ENCODE measurements at regions not wholly inside any gene's neighbourhood (a gene's known extent, or its start where the extent isn't known, plus 50 kb on each side); places are given as distances from the start of the nearest gene placed in this dataset.

GRCh38 chr10:85262992-85263391 lies 934.6 kb downstream of the CCSER2 start:
- intact Hi-C loops (cut with DNase I) = no loop called here
- Histone ChIP-seq H3K4me3 (ENCODE audit: low read length in 3 of 3) (no peak overlapping the region), H3K36me3 (ENCODE audit: control insufficient read depth in 2 of 3, insufficient read depth in 3 of 3, low read length in 3 of 3) (no peaks in the 10 kb centered on the region), H3K27ac (ENCODE audit: low read depth in 2 of 2, low read length in 2 of 2) (no peak overlapping the region), H3K9ac (ENCODE audit: low read length in 3 of 3) (no peak overlapping the region), H3K9me3 (ENCODE audit: control insufficient read depth in 2 of 3, insufficient read depth in 1 of 3, low read length in 3 of 3) (no peaks in the 10 kb centered on the region), H3K4me1 (ENCODE audit: control insufficient read depth in 2 of 3, insufficient read depth in 2 of 3, low read depth in 1 of 3, low read length in 3 of 3) (no peaks in the 10 kb centered on the region), H3K27me3 (ENCODE audit: control insufficient read depth, insufficient read depth, low read length) (no peaks in the 10 kb centered on the region)
- DNase-seq (no peak), FAIRE-seq (no peak)
- TF ChIP-seq CTCF (IDR thresholded peaks at IDR 0.05; ENCODE audit: borderline replicate concordance, extremely low read depth, insufficient read depth) = no peak

DNA sequence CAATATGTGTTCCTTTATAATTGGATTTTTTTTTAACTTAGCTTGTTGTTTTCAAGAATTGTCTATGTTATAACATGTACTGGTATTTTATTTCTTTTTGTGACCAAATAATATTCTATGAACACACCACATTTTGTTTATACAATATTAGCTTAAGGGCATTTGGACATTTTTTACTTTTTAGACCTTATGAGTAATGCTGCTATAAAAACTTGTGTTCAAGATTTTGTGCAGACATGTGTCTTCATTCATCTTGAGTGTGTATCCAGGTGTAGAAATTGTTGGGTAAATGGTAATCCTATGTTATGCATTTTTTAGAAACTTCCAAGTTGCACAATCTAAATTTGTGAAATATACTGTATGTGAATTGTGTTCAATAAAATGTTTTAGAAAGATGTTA lies 936.7 kb downstream of the CCSER2 start:
- no peak for TF ChIP-seq CTCF (IDR thresholded peaks at IDR 0.05; ENCODE audit: borderline replicate concordance, extremely low read depth, insufficient read depth)
- Histone ChIP-seq H3K9ac (ENCODE audit: low read length in 3 of 3) (no peak overlapping the region), H3K9me3 (ENCODE audit: control insufficient read depth in 2 of 3, insufficient read depth in 1 of 3, low read length in 3 of 3) (no peaks in the 10 kb centered on the region), H3K4me1 (ENCODE audit: control insufficient read depth in 2 of 3, insufficient read depth in 2 of 3, low read depth in 1 of 3, low read length in 3 of 3) (no peaks in the 10 kb centered on the region), H3K4me3 (ENCODE audit: low read length in 3 of 3) (no peak overlapping the region), H3K27me3 (ENCODE audit: control insufficient read depth, insufficient read depth, low read length) (no peaks in the 10 kb centered on the region), H3K27ac (ENCODE audit: low read depth in 2 of 2, low read length in 2 of 2) (no peak overlapping the region), H3K36me3 (ENCODE audit: control insufficient read depth in 2 of 3, insufficient read depth in 3 of 3, low read length in 3 of 3) (no peaks in the 10 kb centered on the region)
- intact Hi-C loops (cut with DNase I) = no loop called here
- FAIRE-seq (no peak), DNase-seq (no peak)

DNA sequence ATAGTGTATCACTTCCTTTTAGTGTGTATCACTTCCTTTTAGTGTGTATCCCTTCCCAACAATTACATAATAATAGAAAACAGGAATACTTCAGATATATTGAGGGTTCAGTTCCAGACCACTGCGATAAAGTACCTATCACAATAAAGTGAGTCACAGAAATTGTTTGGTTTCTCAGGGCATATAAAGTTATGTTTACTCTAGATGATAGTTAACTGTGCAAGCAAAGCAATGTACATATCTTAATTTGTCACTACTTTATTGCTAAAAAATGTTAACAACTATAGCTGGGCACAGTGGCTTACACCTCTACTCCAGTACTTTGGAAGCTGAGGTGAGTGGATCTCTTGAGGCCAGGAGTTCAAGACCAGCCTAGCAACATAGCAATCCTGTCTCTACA lies 938.4 kb downstream of the CCSER2 start:
- FAIRE-seq = no peak
- intact Hi-C loops (cut with DNase I) = no loop called here

More for the DNA sequence above, 938.4 kb downstream of the CCSER2 start:
- no peak overlapping the region for H3K9ac ChIP-seq (ENCODE audit: low read length in 3 of 3)
- H3K4me3 ChIP-seq (ENCODE audit: low read length in 3 of 3) = no peak overlapping the region
- no peaks in the 10 kb centered on the region for H3K4me1 ChIP-seq (ENCODE audit: control insufficient read depth in 2 of 3, insufficient read depth in 2 of 3, low read depth in 1 of 3, low read length in 3 of 3)
- H3K9me3 ChIP-seq (ENCODE audit: control insufficient read depth in 2 of 3, insufficient read depth in 1 of 3, low read length in 3 of 3) = peaks cover 0 to 8% (median 0%) of the 10 kb centered on the region in 3 donors
- no peak overlapping the region for H3K27ac ChIP-seq (ENCODE audit: low read depth in 2 of 2, low read length in 2 of 2)
- H3K27me3 ChIP-seq (ENCODE audit: control insufficient read depth, insufficient read depth, low read length) = no peaks in the 10 kb centered on the region
- DNase-seq = no peak
- TF ChIP-seq CTCF (IDR thresholded peaks at IDR 0.05; ENCODE audit: borderline replicate concordance, extremely low read depth, insufficient read depth) = no peak
- no peaks in the 10 kb centered on the region for H3K36me3 ChIP-seq (ENCODE audit: control insufficient read depth in 2 of 3, insufficient read depth in 3 of 3, low read length in 3 of 3)

All from kidney (tissue), 13 donors.